RPMI7951 (cell line): ENCODE measurements at regions not wholly inside any gene's neighbourhood (a gene's known extent, or its start where the extent isn't known, plus 50 kb on each side); places are given as distances from the start of the nearest gene placed in this dataset.

Experiments used
- DNase-seq: peaks from one replicate; pipeline ENCODE4 v3.0.0-alpha.2; 2012; ENCODE audit warnings: low read depth

GRCh38 chr2:217445723-217446122, 557.1 kb downstream of the TNS1 start:
- DNase-seq, result no peak

GRCh38 chr2:217444932-217445331, 557.9 kb downstream of the TNS1 start:
- no peak for DNase-seq

GRCh38 chr2:217444509-217444908, 558.3 kb downstream of the TNS1 start:
- DNase-seq, result no peak

GRCh38 chr2:217443601-217444000, 559.2 kb downstream of the TNS1 start:
- no peak for DNase-seq

- DNase-seq, result no peak
Measured at GRCh38 chr2:217440000-217440399, 562.8 kb downstream of the TNS1 start.

GRCh38 chr2:217438821-217439220, 564.0 kb downstream of the TNS1 start:
- DNase-seq, result no peak

GRCh38 chr2:217438136-217438535, 564.7 kb downstream of the TNS1 start:
- no peak for DNase-seq

GRCh38 chr2:217437290-217437870, 565.4 kb downstream of the TNS1 start:
- no peak for DNase-seq

GRCh38 chr2:217436386-217436785, 566.4 kb downstream of the TNS1 start:
- no peak for DNase-seq

- peak; percentile 96 for DNase-seq
Measured at GRCh38 chr2:217434180-217434975, 568.4 kb downstream of the TNS1 start.

- DNase-seq, result no peak
Measured at GRCh38 chr2:217433522-217433921, 569.3 kb downstream of the TNS1 start.

- no peak for DNase-seq
Measured at GRCh38 chr2:217431577-217432269, 571.1 kb downstream of the TNS1 start.

GRCh38 chr2:217430916-217431576, 571.2 kb upstream of the TNP1 start:
- no peak for DNase-seq

- no peak for DNase-seq
Measured at GRCh38 chr2:217429981-217430500, 570.2 kb upstream of the TNP1 start.

- DNase-seq, result no peak
Measured at GRCh38 chr2:217421834-217422233, 562.0 kb upstream of the TNP1 start.

GRCh38 chr2:217420854-217421253, 561.0 kb upstream of the TNP1 start:
- no peak for DNase-seq

- no peak for DNase-seq
Measured at GRCh38 chr2:217419055-217419671, 559.3 kb upstream of the TNP1 start.

- DNase-seq, result no peak
Measured at GRCh38 chr2:217418544-217418943, 558.7 kb upstream of the TNP1 start.

- DNase-seq, result no peak
Measured at GRCh38 chr2:217418090-217418489, 558.2 kb upstream of the TNP1 start.

GRCh38 chr2:217417536-217417935, 557.7 kb upstream of the TNP1 start:
- no peak for DNase-seq

GRCh38 chr2:217415316-217415715, 555.5 kb upstream of the TNP1 start:
- DNase-seq, result no peak

GRCh38 chr2:217414429-217414828, 554.6 kb upstream of the TNP1 start:
- DNase-seq, result no peak
